HepG2 (cell line): ENCODE measurements at regions not wholly inside any gene's neighbourhood (a gene's known extent, or its start where the extent isn't known, plus 50 kb on each side); places are given as distances from the start of the nearest gene placed in this dataset.

Source experiments
- ATAC-seq: fragments of 200-7000 bp; cut with Tn5 transposase; 3 replicates; pipeline ENCODE4 v1.9.1; 2020; ENCODE audit warnings: mild to moderate bottlenecking, moderate library complexity
- BruUV-seq: library from RNA; stranded (reverse); fragments of 400-500 nt; replicated peaks from 2 replicates; lab custom pipeline; 2021; lab: Mats Ljungman, UMichigan
- CTCF ChIA-PET: fragments of 300-600 bp; formaldehyde crosslinking; extraction: SDS; loops from one replicate; lab custom pipeline; 2021; ENCODE audit warnings: low total read pairs, inconsistent platforms, low intra/inter-chr PET ratio; lab: Yijun Ruan, JAX
- POLR2A ChIA-PET: fragments of 350-600 bp; sonication (Branson Sonifier 250); formaldehyde crosslinking; loops from one replicate; lab custom pipeline; 2020; ENCODE audit warnings: antibody characterized with exemption, inconsistent platforms; lab: Yijun Ruan, JAX
- DNase-seq: peaks from one replicate; pipeline ENCODE4 v3.0.0-alpha.2; 2015; ENCODE audit warnings: low spot score
- FAIRE-seq: peaks from 3 replicates; lab custom pipeline; 2011; peaks lifted over from hg19 to GRCh38; lab: Jason Lieb, UNC
- H2AFZ ChIP-seq: one replicate; pipeline ENCODE4 v1.6.1; 2011; ENCODE audit warnings: low read length, inconsistent platforms
- H3K27ac ChIP-seq: fragments of 300-600 bp; 3 replicates; pipeline ENCODE4 v1.8.0; 2011; ENCODE audit warnings: mixed run types, mild to moderate bottlenecking, mixed read lengths, low read length, inconsistent platforms; ENCODE audit not compliant: insufficient read depth; ENCODE audit errors: extremely low read length
- H3K27me3 ChIP-seq, 2 experiments: fragments of 200-600 bp in 1 of 2; 2 replicates in 1 of 2; 3 replicates in 1 of 2; pipeline versions ENCODE4 v1.6.0 to v1.8.0; 2011; ENCODE audit warnings: low read length in 2 of 2, mild to moderate bottlenecking in 2 of 2, moderate library complexity in 2 of 2, inconsistent platforms in 1 of 2; ENCODE audit not compliant: insufficient read depth in 2 of 2, control insufficient read depth in 1 of 2
- H3K36me3 ChIP-seq, 2 experiments: fragments of 200-600 bp in 1 of 2; replicated peaks in 1 of 2; 2 replicates in 1 of 2; 3 replicates in 1 of 2; pipeline versions ENCODE4 v1.5.1 to v1.8.0; 2011; ENCODE audit warnings: low read length in 2 of 2, inconsistent platforms in 1 of 2; ENCODE audit not compliant: insufficient read depth in 2 of 2, control insufficient read depth in 1 of 2
- H3K4me1 ChIP-seq: 2 replicates; pipeline ENCODE4 v1.5.1; 2012; ENCODE audit warnings: low read length, inconsistent platforms; ENCODE audit not compliant: insufficient read depth
- H3K4me2 ChIP-seq: 2 replicates; pipeline ENCODE4 v1.6.0; 2011; ENCODE audit warnings: low read depth, low read length, inconsistent platforms
- H3K4me3 ChIP-seq, 3 experiments: fragments of 200-600 bp in 1 of 3; sonication (generic), shearing (Covaris generic) in 1 of 3; replicated peaks in 1 of 3; 2 replicates each; pipeline ENCODE4 v1.5.1; 2011 to 2016; ENCODE audit warnings: low read length in 3 of 3, inconsistent platforms in 2 of 3, low read depth in 2 of 3, mild to moderate bottlenecking in 2 of 3, control low read depth in 1 of 3, mixed read lengths in 1 of 3; ENCODE audit not compliant: insufficient read depth in 1 of 3
- H3K79me2 ChIP-seq: one replicate; pipeline ENCODE4 v1.6.1; 2011; ENCODE audit warnings: low read length, inconsistent platforms; ENCODE audit not compliant: insufficient read depth
- H3K9ac ChIP-seq: 2 replicates; pipeline ENCODE4 v1.6.0; 2011; ENCODE audit warnings: mild to moderate bottlenecking, low read depth, low read length, inconsistent platforms; ENCODE audit not compliant: insufficient read depth
- H3K9me3 ChIP-seq: 2 replicates; pipeline ENCODE4 v1.5.1; 2012; ENCODE audit warnings: mild to moderate bottlenecking, low read length
- H4K20me1 ChIP-seq: 2 replicates; pipeline ENCODE4 v1.6.0; 2011; ENCODE audit warnings: inconsistent platforms, mild to moderate bottlenecking, low read length, moderate library complexity; ENCODE audit not compliant: insufficient read depth
- BCL6 ChIP-seq: IDR thresholded peaks from 2 replicates; pipeline ENCODE4 v1.6.1; 2016; ENCODE audit warnings: missing genetic modification reagents, missing compliant biosample characterization
- HMGXB3 ChIP-seq: sonication (generic); formaldehyde crosslinking; IDR thresholded peaks from 2 replicates; pipeline ENCODE4 v1.4.0; 2020; ENCODE audit warnings: missing genetic modification reagents, borderline replicate concordance
- MIER2 ChIP-seq: IDR thresholded peaks from 2 replicates; pipeline ENCODE4 v1.6.1; 2016; ENCODE audit warnings: missing biosample characterization, missing genetic modification reagents
- MTF1 ChIP-seq: sonication (generic); formaldehyde crosslinking; IDR thresholded peaks from 2 replicates; pipeline ENCODE4 v1.5.0; 2020; ENCODE audit warnings: missing genetic modification reagents
- NR2C2 ChIP-seq: sonication (generic); formaldehyde crosslinking; IDR thresholded peaks from 2 replicates; pipeline ENCODE4 v1.4.0; 2020; ENCODE audit warnings: missing genetic modification reagents, mild to moderate bottlenecking, moderate library complexity, borderline replicate concordance
- NRL ChIP-seq: sonication (generic); formaldehyde crosslinking; IDR thresholded peaks from 2 replicates; pipeline ENCODE4 v1.5.0; 2020; ENCODE audit warnings: missing genetic modification reagents, mild to moderate bottlenecking, moderate library complexity, borderline replicate concordance
- PHF5A ChIP-seq: IDR thresholded peaks from one replicate; pipeline ENCODE4 v1.6.1; 2018; ENCODE audit warnings: low read depth, missing genetic modification reagents; ENCODE audit not compliant: unreplicated experiment
- POGZ ChIP-seq: sonication (generic); formaldehyde crosslinking; IDR thresholded peaks from 2 replicates; pipeline ENCODE4 v1.4.0; 2020; ENCODE audit warnings: mild to moderate bottlenecking, missing genetic modification reagents
- TEAD2 ChIP-seq: sonication (generic); formaldehyde crosslinking; IDR thresholded peaks from 2 replicates; pipeline ENCODE4 v1.9.0; 2021; ENCODE audit warnings: missing genetic modification reagents
- ZFP36L1 ChIP-seq: sonication (generic); formaldehyde crosslinking; IDR thresholded peaks from 2 replicates; pipeline ENCODE4 v1.8.0; 2022; ENCODE audit warnings: mild to moderate bottlenecking, missing genetic modification reagents, moderate library complexity
- ZNF33A ChIP-seq: sonication (generic); formaldehyde crosslinking; IDR thresholded peaks from 2 replicates; pipeline ENCODE4 v1.5.1; 2020; ENCODE audit warnings: missing genetic modification reagents, mild to moderate bottlenecking, moderate library complexity, borderline replicate concordance
- ZNF33B ChIP-seq: sonication (generic); formaldehyde crosslinking; IDR thresholded peaks from 2 replicates; pipeline ENCODE4 v1.5.1; 2020; ENCODE audit warnings: mild to moderate bottlenecking, missing genetic modification reagents
- ZNF430 ChIP-seq: sonication (generic); formaldehyde crosslinking; IDR thresholded peaks from 2 replicates; pipeline ENCODE4 v1.9.0; 2021; ENCODE audit warnings: mild to moderate bottlenecking, missing genetic modification reagents
- ZNF44 ChIP-seq: sonication (generic); formaldehyde crosslinking; IDR thresholded peaks from 2 replicates; pipeline ENCODE4 v1.5.1; 2020; ENCODE audit warnings: mild to moderate bottlenecking, missing genetic modification reagents
- ZNF550 ChIP-seq: sonication (generic); formaldehyde crosslinking; IDR thresholded peaks from 2 replicates; pipeline ENCODE4 v1.4.0; 2020; ENCODE audit warnings: mild to moderate bottlenecking, missing genetic modification reagents, borderline replicate concordance
- ZNF710 ChIP-seq: sonication (generic); formaldehyde crosslinking; IDR thresholded peaks from 2 replicates; pipeline ENCODE4 v1.5.0; 2020; ENCODE audit warnings: mild to moderate bottlenecking, missing genetic modification reagents, borderline replicate concordance
- ZNF878 ChIP-seq: sonication (generic); formaldehyde crosslinking; IDR thresholded peaks from 2 replicates; pipeline ENCODE4 v1.8.1; 2023; ENCODE audit warnings: mild to moderate bottlenecking, missing genetic modification reagents, moderate library complexity
- ZSCAN21 ChIP-seq: sonication (generic); formaldehyde crosslinking; IDR thresholded peaks from 2 replicates; pipeline ENCODE4 v1.8.0; 2022; ENCODE audit warnings: mild to moderate bottlenecking, missing genetic modification reagents, moderate library complexity, borderline replicate concordance
- WGBS: methylation state at CpG from one replicate; pipeline ENCODE4 v1.1.6; 2017; ENCODE audit warnings: low lambda C conversion rate; 5-methylcytosine and 5-hydroxymethylcytosine counted together
- in situ Hi-C: cut with HindIII; loops from 2 replicates; pipeline ENCODE4 v1.10.0; 2017; ENCODE audit warnings: low pct_unique_long_range_greater_than_20kb; ENCODE audit not compliant: extremely low pct_ligation_motif_present
- intact Hi-C: fragments of 100-400 bp; cut with micrococcal nuclease; formaldehyde crosslinking; loops from one replicate; pipeline ENCODE4 v1.10.0; 2022; ENCODE audit not compliant: unreplicated experiment

GRCh38 chr20:47423586-47423985, 67.1 kb upstream of the ZMYND8 start:
- Histone ChIP-seq H3K4me1 (peaks cover 27% of the 10 kb centered on the region), H3K9me3 (peaks cover 21% of the 10 kb centered on the region), H2AFZ (no peak overlapping the region), H3K4me3 (no peak overlapping the region), H3K4me2 (no peak overlapping the region), H3K27me3 (no peaks in the 10 kb centered on the region), H3K9ac (no peak overlapping the region), H4K20me1 (no peaks in the 10 kb centered on the region), H3K36me3 (no peaks in the 10 kb centered on the region), H3K79me2 (no peaks in the 10 kb centered on the region), H3K27ac (no peak overlapping the region)
- ATAC-seq: no peak
- in situ Hi-C loops: no loop called here
- no peak for FAIRE-seq
- no peak for DNase-seq
- POLR2A ChIA-PET: interaction anchor here (1.8 kb wide), 1 partner anchor 79 kb away, joined by 5 read pairs; the partner anchor contains the start of gene NCOA3
- WGBS: 78% methylated on average over 5 of the region's 5 CpGs
- CTCF ChIA-PET: no interaction called here
- BruUV-seq: no TSS peak
- intact Hi-C loops: no loop called here
- TF ChIP-seq ZNF710 (CRISPR knock-in tag) (no peak), ZNF44 (CRISPR knock-in tag) (no peak), POGZ (CRISPR knock-in tag) (no peak), PHF5A (CRISPR knock-in tag) (no peak), MTF1 (CRISPR knock-in tag) (no peak), ZSCAN21 (CRISPR knock-in tag) (no peak), ZNF430 (CRISPR knock-in tag) (no peak), ZNF550 (CRISPR knock-in tag) (no peak), TEAD2 (CRISPR knock-in tag) (no peak), HMGXB3 (CRISPR knock-in tag) (no peak), ZNF33A (CRISPR knock-in tag) (no peak), ZNF33B (CRISPR knock-in tag) (no peak), NR2C2 (CRISPR knock-in tag) (no peak), NRL (no peak), MIER2 (CRISPR knock-in tag) (no peak), BCL6 (CRISPR knock-in tag) (no peak), ZNF878 (CRISPR knock-in tag) (no peak), ZFP36L1 (CRISPR knock-in tag) (no peak)
